Activated T-cell treated with anti-CD3 and anti-CD28 coated beads, Interleukin-2, amount 50 U/mL, for 48 hours (primary cell): ENCODE measurements at regions not wholly inside any gene's neighbourhood (a gene's known extent, or its start where the extent isn't known, plus 50 kb on each side); places are given as distances from the start of the nearest gene placed in this dataset.

ENCODE experiments used
- DNase-seq, 2 experiments: peaks; one replicate each; pipeline ENCODE4 v3.0.0-alpha.2; 2020

- DNase-seq = peak in 1 of 2 experiments; percentile 6
These were observed 148.1 kb upstream of the C14orf180 start for GRCh38 chr14:104431351-104431928.

DNA sequence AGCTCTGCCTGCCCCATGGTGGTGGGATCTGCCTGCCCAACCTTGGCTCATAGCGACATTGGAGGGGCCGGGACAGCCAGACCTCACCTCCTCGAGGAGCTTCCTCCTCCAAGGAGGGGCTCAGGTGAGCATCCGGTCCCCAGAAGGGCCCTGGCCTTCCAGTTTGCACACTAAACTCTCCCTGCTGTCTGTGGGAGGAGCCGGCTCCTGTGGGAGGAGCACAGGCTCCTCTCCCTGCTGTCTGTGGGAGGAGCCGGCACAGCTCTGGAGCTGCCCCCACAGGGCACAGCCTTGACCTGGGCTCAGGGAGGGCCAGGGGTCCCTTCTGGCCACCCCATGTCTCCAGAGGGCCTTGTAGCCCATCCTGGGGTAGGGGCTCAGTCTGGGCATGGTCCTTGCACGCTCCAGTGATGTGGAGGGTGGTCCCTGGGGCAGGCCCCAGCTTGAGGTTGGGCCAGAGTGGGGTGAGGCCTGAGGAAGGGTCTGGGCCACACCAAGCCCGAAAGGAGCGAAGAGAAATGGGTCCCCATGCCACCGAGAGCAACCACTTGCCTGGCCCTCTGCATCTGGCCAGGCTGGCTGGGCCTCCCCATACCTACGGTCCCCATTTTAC is 147.5 kb upstream of the C14orf180 start:
- peak in 1 of 2 experiments; percentile 13 for DNase-seq

GRCh38 chr14:104432611-104433231 is 146.8 kb upstream of the C14orf180 start:
- peak in 1 of 2 experiments; percentile 11 for DNase-seq

DNA sequence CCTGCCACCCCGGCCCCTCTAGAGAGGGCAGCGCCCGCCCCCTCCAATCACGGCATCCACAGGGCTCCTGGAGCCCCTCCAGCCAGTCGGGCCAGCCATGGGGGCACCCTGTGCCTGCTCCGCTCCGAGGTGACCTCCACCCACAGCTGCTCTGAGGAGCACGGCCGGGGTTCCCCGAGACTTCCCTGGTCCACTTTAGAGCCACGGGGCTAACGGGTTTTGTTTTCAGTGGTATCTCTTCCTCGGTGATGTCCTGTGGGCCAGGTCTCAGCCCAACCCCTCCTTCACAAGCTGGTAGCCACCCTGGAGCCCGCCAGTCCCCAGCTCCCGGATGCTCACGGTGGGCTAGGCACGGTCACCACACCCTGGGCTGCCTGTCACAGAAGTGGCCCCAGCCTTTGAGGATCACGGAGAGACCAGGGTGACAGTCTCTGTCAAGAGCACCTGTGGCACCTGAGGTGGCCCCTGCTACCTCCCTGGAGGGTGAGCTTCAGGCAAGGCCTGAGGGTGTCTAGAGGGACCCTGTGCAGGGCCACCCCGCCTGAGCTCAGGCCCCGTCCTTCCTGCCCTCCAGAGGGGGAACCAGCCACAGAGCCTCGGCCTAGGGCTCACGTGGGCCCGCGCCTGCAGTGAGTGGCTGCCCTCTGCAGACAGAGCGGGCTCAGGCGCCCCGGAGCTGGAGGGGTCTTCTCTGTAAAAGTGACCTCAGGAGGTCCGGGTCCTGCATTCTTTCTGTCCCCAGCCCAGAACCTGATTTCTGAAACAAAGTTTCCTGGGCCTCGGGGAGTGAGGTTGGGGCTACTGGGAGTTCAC is 146.0 kb upstream of the C14orf180 start:
- peak; percentile 8 to 10 for DNase-seq

- DNase-seq = peak; percentile 3 to 11
These were observed 145.1 kb upstream of the C14orf180 start for GRCh38 chr14:104434214-104435076.

GRCh38 chr14:104435147-104436046 is 144.2 kb upstream of the C14orf180 start:
- peak; percentile 8 to 12 for DNase-seq

- DNase-seq = peak; percentile 7 to 11
These were observed 143.4 kb upstream of the C14orf180 start for GRCh38 chr14:104436047-104436591.

GRCh38 chr14:104436741-104437701 is 142.5 kb upstream of the C14orf180 start:
- peak; percentile 5 to 9 for DNase-seq

GRCh38 chr14:104437703-104438102 is 141.9 kb upstream of the C14orf180 start:
- no peak for DNase-seq

DNA sequence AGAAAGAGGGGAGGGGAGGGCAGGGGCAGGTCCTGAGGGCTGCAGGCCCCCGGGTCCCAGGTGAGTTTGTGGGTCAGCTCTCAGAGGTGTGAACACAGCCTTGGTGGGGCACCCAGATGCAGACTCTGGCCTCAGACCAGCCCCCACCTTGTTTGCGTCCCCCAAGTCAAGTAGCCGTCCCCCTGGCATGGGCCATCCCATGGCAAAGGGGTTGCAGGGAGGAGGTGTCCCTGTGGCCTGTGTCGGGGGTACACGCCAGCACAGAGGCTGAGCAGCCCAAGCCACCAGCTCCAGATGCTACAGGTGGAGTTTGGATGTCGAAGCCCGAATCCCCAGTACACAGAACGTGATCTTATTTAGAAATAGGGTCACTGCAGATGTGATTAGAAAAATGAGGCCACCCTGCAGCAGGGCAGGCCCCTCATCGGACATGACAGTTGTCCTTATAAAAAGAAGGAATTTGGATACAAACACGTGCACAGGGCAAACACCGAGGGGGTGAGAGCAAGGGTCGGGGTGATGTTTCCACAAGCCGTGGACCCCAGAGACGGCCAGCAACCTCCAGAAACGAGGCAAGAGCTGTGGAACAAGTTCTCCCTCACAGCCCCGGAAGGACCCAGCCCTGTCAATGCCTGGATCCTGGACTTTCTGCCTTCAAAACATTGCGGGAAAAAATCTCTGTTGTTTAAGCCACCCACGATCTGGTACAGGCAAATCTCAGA is 141.2 kb upstream of the C14orf180 start:
- DNase-seq = peak in 1 of 2 experiments; percentile 9

- peak in 1 of 2 experiments; percentile 8 for DNase-seq
These were observed 139.9 kb upstream of the C14orf180 start for GRCh38 chr14:104439625-104440024.

- peak in 1 of 2 experiments; percentile 12 for DNase-seq
These were observed 139.1 kb upstream of the C14orf180 start for GRCh38 chr14:104440297-104440956.

GRCh38 chr14:104441275-104442106 is 138.1 kb upstream of the C14orf180 start:
- DNase-seq = peak; percentile 10 to 13

GRCh38 chr14:104442107-104442551 is 137.4 kb upstream of the C14orf180 start:
- DNase-seq = peak; percentile 7 to 13

- DNase-seq = peak; percentile 11
These were observed 136.8 kb upstream of the C14orf180 start for GRCh38 chr14:104442631-104443390.

DNA sequence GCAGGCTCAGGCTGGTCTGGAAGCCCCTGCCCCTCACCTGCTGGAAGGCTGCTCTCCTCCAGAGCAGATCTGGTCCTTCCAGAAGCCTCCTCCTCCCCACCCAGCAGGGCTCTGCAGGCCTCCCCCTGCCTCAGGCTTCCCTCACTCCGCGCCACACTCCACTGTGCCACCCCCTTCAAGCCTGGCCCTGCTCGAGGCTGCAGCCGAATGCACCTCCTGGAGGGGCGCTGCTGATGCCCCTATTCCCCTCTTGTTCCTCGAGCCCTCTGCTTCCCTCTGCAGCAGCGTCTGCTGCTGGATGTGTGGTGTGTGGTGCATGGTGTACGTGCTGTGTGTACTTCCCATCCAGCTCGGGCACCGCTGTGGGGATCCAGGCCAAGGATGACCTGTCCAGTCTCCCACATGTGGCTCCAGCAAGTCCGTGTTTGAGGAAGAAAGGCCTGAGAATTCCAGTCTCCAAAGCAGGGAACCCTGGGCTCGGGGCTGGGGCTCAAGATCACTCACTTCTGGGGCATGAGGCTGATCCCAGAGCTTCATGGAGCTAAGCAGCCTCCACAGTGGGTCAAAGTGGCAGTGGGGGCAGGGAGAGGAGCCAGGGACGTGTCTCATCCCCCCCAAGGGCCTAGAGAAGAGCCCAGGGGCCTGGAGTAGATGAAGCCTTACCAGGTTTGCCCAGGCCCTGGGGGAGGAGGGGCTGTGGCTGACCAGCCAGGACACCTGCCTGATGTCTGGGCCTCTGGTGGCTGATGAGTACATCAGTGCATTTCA is 136.0 kb upstream of the C14orf180 start:
- peak; percentile 14 to 20 for DNase-seq
